GM21447 (cell line): ENCODE measurements at regions not wholly inside any gene's neighbourhood (a gene's known extent, or its start where the extent isn't known, plus 50 kb on each side); places are given as distances from the start of the nearest gene placed in this dataset.
A peak's percentile ranks its signal among the peaks of the same experiment; 100 is the strongest.

Source experiments
- ATAC-seq: cut with Tn5 transposase; IDR thresholded peaks from one replicate; pipeline ENCODE4 v1.9.1; 2021; ENCODE audit not compliant: unreplicated experiment

- no peak for ATAC-seq
Measured at GRCh38 chr3:116767726-116768125, 58.1 kb downstream of the TUSC7 start.

- ATAC-seq, result peak; percentile 98
Measured at GRCh38 chr3:116770815-116771450, 61.4 kb downstream of the TUSC7 start.

- ATAC-seq, result no peak
Measured at GRCh38 chr3:116776880-116777785, 67.6 kb downstream of the TUSC7 start.

- ATAC-seq, result no peak
Measured at GRCh38 chr3:116785226-116785625, 75.6 kb downstream of the TUSC7 start.

- no peak for ATAC-seq
Measured at GRCh38 chr3:116802651-116803050, 93.1 kb downstream of the TUSC7 start.

- no peak for ATAC-seq
Measured at GRCh38 chr3:116806351-116806750, 96.8 kb downstream of the TUSC7 start.

GRCh38 chr3:116808725-116809124 is 99.1 kb downstream of the TUSC7 start:
- no peak for ATAC-seq

- ATAC-seq, result no peak
Measured at GRCh38 chr3:116809208-116809607, 99.6 kb downstream of the TUSC7 start.

GRCh38 chr3:116811754-116812153 is 102.2 kb downstream of the TUSC7 start:
- no peak for ATAC-seq

- ATAC-seq, result no peak
Measured at GRCh38 chr3:116812949-116813348, 103.4 kb downstream of the TUSC7 start.

GRCh38 chr3:116815321-116815720 is 105.7 kb downstream of the TUSC7 start:
- no peak for ATAC-seq

GRCh38 chr3:116815831-116816588 is 106.4 kb downstream of the TUSC7 start:
- no peak for ATAC-seq

- no peak for ATAC-seq
Measured at GRCh38 chr3:116821371-116821770, 111.8 kb downstream of the TUSC7 start.

GRCh38 chr3:116824208-116824607 is 114.6 kb downstream of the TUSC7 start:
- ATAC-seq, result no peak

GRCh38 chr3:116833202-116833601 is 123.6 kb downstream of the TUSC7 start:
- no peak for ATAC-seq

GRCh38 chr3:116834816-116835215 is 125.2 kb downstream of the TUSC7 start:
- no peak for ATAC-seq

- no peak for ATAC-seq
Measured at GRCh38 chr3:116835658-116836057, 126.1 kb downstream of the TUSC7 start.

- no peak for ATAC-seq
Measured at GRCh38 chr3:116836286-116836685, 126.7 kb downstream of the TUSC7 start.

GRCh38 chr3:116837483-116837882 is 127.9 kb downstream of the TUSC7 start:
- ATAC-seq, result no peak

GRCh38 chr3:116841003-116841735 is 131.6 kb downstream of the TUSC7 start:
- no peak for ATAC-seq
